Neural progenitor cell (in vitro differentiated cells): ENCODE measurements at regions not wholly inside any gene's neighbourhood (a gene's known extent, or its start where the extent isn't known, plus 50 kb on each side); places are given as distances from the start of the nearest gene placed in this dataset.

Experiments used
- DNase-seq: peaks from one replicate; pipeline ENCODE4 v3.0.0-alpha.2; 2016; ENCODE audit warnings: low spot score
- H2AFZ ChIP-seq: fragments of 200-600 bp; sonication (generic); replicated peaks from 2 replicates; pipeline ENCODE4 v1.6.1; 2016; ENCODE audit warnings: antibody characterized with exemption
- H3F3A ChIP-seq: fragments of 200-600 bp; sonication (generic); 2 replicates; pipeline ENCODE4 v1.6.1; 2016; ENCODE audit warnings: antibody characterized with exemption, low read depth
- H3K27ac ChIP-seq: fragments of 200-600 bp; sonication (generic); 2 replicates; pipeline ENCODE4 v1.5.1; 2016; ENCODE audit warnings: mild to moderate bottlenecking
- H3K27me3 ChIP-seq: fragments of 200-600 bp; sonication (generic); 2 replicates; pipeline ENCODE4 v1.6.1; 2016; ENCODE audit warnings: mild to moderate bottlenecking, moderate library complexity
- H3K36me3 ChIP-seq: fragments of 200-600 bp; sonication (generic); 2 replicates; pipeline ENCODE4 v1.5.1; 2016
- H3K4me1 ChIP-seq: fragments of 200-600 bp; sonication (generic); 2 replicates; pipeline ENCODE4 v1.6.1; 2016; ENCODE audit warnings: mixed run types
- H3K4me2 ChIP-seq: fragments of 200-600 bp; sonication (generic); 2 replicates; pipeline ENCODE4 v1.6.1; 2016
- H3K4me3 ChIP-seq: fragments of 200-600 bp; sonication (generic); 2 replicates; pipeline ENCODE4 v1.5.1; 2016
- H3K79me2 ChIP-seq: fragments of 200-600 bp; sonication (generic); 2 replicates; pipeline ENCODE4 v1.6.1; 2016; ENCODE audit warnings: low read depth
- H3K9ac ChIP-seq: fragments of 200-600 bp; sonication (generic); 2 replicates; pipeline ENCODE4 v1.6.1; 2016
- H3K9me3 ChIP-seq: fragments of 200-600 bp; sonication (generic); 2 replicates; pipeline ENCODE4 v1.5.1; 2016; ENCODE audit warnings: low read depth
- H4K20me1 ChIP-seq: fragments of 200-600 bp; sonication (generic); 2 replicates; pipeline ENCODE4 v1.6.1; 2016; ENCODE audit warnings: low read depth
- H3K27ac Mint-ChIP-seq: 3 replicates; pipeline ENCODE4 v1.8.0; 2021; ENCODE audit warnings: mixed read lengths
- H3K27me3 Mint-ChIP-seq: 2 replicates; pipeline ENCODE4 v1.8.0; 2022; ENCODE audit warnings: low read depth, mild to moderate bottlenecking, inconsistent platforms, moderate library complexity, mixed read lengths; ENCODE audit not compliant: insufficient read depth
- H3K36me3 Mint-ChIP-seq: 3 replicates; pipeline ENCODE4 v1.8.0; 2021; ENCODE audit warnings: mixed read lengths
- H3K4me1 Mint-ChIP-seq: 3 replicates; pipeline ENCODE4 v1.8.0; 2021; ENCODE audit warnings: mixed read lengths
- H3K4me3 Mint-ChIP-seq: 3 replicates; pipeline ENCODE4 v1.8.0; 2021; ENCODE audit warnings: mild to moderate bottlenecking, moderate library complexity, mixed read lengths
- H3K9me3 Mint-ChIP-seq: 3 replicates; pipeline ENCODE4 v1.8.0; 2020; ENCODE audit warnings: mixed read lengths
- EZH2 ChIP-seq: fragments of 200-600 bp; sonication (generic); IDR thresholded peaks from 2 replicates; pipeline ENCODE4 v1.6.1; 2017; ENCODE audit warnings: antibody characterized with exemption, mild to moderate bottlenecking, moderate library complexity
- EZH2phosphoT487 ChIP-seq: fragments of 200-600 bp; sonication (generic); IDR thresholded peaks from 2 replicates; pipeline ENCODE4 v1.6.1; 2017; ENCODE audit warnings: antibody characterized with exemption
- TF ChIP-seq, protein P1 (sequence below): fragments of 200-600 bp; sonication (generic); IDR thresholded peaks from 2 replicates; pipeline ENCODE4 v1.5.1; 2017; ENCODE audit warnings: antibody characterized with exemption, mild to moderate bottlenecking

DNA sequence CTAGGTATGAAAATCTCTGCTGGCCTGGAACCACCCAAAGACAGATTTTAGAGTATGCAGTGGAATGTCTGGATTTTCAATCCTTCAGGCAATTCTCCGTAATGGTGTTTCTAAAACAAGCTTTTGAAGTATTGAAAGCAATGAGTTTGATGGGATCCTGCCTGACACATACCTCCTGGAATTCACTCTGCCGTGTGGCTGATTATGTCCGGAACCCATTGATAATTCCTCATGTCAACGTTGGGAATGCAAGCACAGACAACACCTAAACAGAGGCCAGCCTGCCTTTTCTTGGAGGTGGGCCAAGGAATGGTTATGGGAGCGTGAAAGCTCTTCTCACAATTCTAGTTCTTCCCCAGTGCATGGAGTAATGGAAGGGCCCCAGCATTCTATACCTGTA is 168.9 kb upstream of the HMCN1 start:
- Histone ChIP-seq H3K4me3 (no peak overlapping the region), H3K4me1 (no peaks in the 10 kb centered on the region), H3F3A (no peaks in the 10 kb centered on the region), H3K27me3 (no peaks in the 10 kb centered on the region), H3K9me3 (no peaks in the 10 kb centered on the region), H2AFZ (no peak overlapping the region), H3K79me2 (no peaks in the 10 kb centered on the region), H4K20me1 (no peaks in the 10 kb centered on the region), H3K9ac (no peak overlapping the region), H3K27ac (no peak overlapping the region), H3K36me3 (no peaks in the 10 kb centered on the region), H3K4me2 (no peak overlapping the region)
- Mint-ChIP-seq H3K27ac (no peak overlapping the region), H3K27me3 (no peaks in the 10 kb centered on the region), H3K9me3 (peaks cover 2% of the 10 kb centered on the region), H3K4me1 (peaks cover 2% of the 10 kb centered on the region), H3K4me3 (no peak overlapping the region), H3K36me3 (no peaks in the 10 kb centered on the region)
- no peak for DNase-seq
- TF ChIP-seq EZH2, result no peak
- TF ChIP-seq EZH2phosphoT487, result no peak
- TF ChIP-seq, protein P1, sequence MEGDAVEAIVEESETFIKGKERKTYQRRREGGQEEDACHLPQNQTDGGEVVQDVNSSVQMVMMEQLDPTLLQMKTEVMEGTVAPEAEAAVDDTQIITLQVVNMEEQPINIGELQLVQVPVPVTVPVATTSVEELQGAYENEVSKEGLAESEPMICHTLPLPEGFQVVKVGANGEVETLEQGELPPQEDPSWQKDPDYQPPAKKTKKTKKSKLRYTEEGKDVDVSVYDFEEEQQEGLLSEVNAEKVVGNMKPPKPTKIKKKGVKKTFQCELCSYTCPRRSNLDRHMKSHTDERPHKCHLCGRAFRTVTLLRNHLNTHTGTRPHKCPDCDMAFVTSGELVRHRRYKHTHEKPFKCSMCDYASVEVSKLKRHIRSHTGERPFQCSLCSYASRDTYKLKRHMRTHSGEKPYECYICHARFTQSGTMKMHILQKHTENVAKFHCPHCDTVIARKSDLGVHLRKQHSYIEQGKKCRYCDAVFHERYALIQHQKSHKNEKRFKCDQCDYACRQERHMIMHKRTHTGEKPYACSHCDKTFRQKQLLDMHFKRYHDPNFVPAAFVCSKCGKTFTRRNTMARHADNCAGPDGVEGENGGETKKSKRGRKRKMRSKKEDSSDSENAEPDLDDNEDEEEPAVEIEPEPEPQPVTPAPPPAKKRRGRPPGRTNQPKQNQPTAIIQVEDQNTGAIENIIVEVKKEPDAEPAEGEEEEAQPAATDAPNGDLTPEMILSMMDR, result no peak

DNA sequence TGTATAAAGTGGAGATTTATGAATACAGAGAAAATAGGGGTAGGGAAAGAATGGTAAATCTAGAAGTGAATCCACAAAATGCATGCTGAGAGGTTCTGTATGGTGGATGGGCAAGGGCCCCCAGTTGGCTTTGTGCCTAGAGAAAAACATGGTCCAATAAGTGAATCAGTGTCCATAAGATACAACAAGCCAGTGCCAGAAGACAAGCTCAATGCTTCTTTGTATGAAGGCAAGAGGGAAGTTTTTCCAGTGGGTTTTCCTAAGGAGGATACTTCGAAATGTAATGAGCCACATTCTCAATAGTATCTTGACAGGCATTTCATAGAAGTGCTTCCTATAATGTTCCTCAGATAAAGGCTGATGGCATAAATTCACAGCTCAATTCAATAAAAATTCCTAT is 169.4 kb upstream of the HMCN1 start:
- H3K9ac ChIP-seq, result no peak overlapping the region
- peaks cover 2% of the 10 kb centered on the region for H3K4me1 Mint-ChIP-seq

DNA sequence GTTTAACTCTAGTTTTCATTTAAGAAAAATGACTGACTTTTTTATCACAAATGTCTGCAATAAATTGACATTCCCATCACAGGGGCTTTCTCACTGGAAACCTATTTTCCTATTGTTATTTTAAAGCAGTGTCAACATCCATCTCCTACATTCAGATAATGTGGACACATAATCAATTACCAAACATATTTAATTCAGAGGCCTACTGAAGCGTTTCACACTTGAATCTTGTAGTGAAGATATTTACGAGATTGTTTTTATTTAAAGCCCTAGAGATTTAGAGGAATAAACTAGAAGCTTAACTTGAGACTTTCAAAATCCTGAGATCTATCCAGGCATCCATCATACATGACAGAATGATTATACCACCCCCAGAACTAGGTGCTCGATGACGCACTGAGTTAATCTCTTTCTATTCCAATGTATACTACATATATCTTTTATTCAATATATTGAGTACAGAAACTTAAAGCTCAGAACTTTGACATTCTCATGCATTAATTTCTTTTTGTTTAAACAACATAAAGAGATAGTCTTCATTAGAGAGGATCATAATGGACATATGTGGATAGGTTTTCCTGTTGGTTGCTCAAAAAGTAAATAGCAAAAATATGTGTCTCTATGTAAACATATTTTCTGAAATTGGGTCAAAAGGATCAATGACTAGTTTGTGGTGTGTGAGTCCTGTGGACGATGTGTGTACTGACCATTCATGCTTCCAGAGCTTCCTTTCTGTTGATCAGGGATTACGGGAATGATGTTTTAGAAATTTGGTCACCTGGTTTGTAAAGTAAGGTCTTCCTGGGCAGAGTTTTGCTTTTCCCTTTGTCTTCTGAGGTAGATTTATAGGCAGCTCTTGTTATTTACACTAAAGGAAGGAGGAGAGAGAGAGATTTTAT is 171.5 kb upstream of the HMCN1 start:
- no peaks in the 10 kb centered on the region for H3K27me3 Mint-ChIP-seq
- no peaks in the 10 kb centered on the region for H3K27me3 ChIP-seq
- no peaks in the 10 kb centered on the region for H3K4me1 ChIP-seq
- H3K4me2 ChIP-seq, result no peak overlapping the region
- H3K4me3 Mint-ChIP-seq, result no peak overlapping the region
- H3K27ac ChIP-seq, result no peak overlapping the region
- H2AFZ ChIP-seq, result no peak overlapping the region
- H3K4me1 Mint-ChIP-seq, result peaks cover 6% of the 10 kb centered on the region
- TF ChIP-seq EZH2phosphoT487 (no peak), EZH2 (no peak)
- TF ChIP-seq, protein P1, result no peak
- no peak overlapping the region for H3K4me3 ChIP-seq
- H4K20me1 ChIP-seq, result no peaks in the 10 kb centered on the region
- no peaks in the 10 kb centered on the region for H3K9me3 ChIP-seq
- H3K79me2 ChIP-seq, result no peaks in the 10 kb centered on the region
- H3K9me3 Mint-ChIP-seq, result peaks cover 2% of the 10 kb centered on the region
- H3K36me3 Mint-ChIP-seq, result no peaks in the 10 kb centered on the region
- H3F3A ChIP-seq, result no peaks in the 10 kb centered on the region
- H3K9ac ChIP-seq, result no peak overlapping the region
- no peak for DNase-seq
- H3K27ac Mint-ChIP-seq, result peak overlapping the region; percentile 2
- no peaks in the 10 kb centered on the region for H3K36me3 ChIP-seq

More for the DNA sequence above, 169.4 kb upstream of the HMCN1 start:
- no peaks in the 10 kb centered on the region for H3K79me2 ChIP-seq
- no peak overlapping the region for H3K4me3 Mint-ChIP-seq
- H3K36me3 Mint-ChIP-seq, result no peaks in the 10 kb centered on the region
- no peak overlapping the region for H3K27ac Mint-ChIP-seq
- no peaks in the 10 kb centered on the region for H3K36me3 ChIP-seq
- H3K4me1 ChIP-seq, result no peaks in the 10 kb centered on the region
- H2AFZ ChIP-seq, result no peak overlapping the region
- no peaks in the 10 kb centered on the region for H3K27me3 Mint-ChIP-seq
- H3K27me3 ChIP-seq, result no peaks in the 10 kb centered on the region
- no peak overlapping the region for H3K4me2 ChIP-seq
- H3K4me3 ChIP-seq, result no peak overlapping the region
- no peaks in the 10 kb centered on the region for H4K20me1 ChIP-seq
- H3K9me3 Mint-ChIP-seq, result peaks cover 2% of the 10 kb centered on the region
- TF ChIP-seq, protein P1, result no peak
- TF ChIP-seq EZH2phosphoT487 (no peak), EZH2 (no peak)
- no peak overlapping the region for H3K27ac ChIP-seq
- no peak for DNase-seq
- no peaks in the 10 kb centered on the region for H3K9me3 ChIP-seq
- no peaks in the 10 kb centered on the region for H3F3A ChIP-seq
